Pancreas (tissue), 10 donors: ENCODE measurements at regions not wholly inside any gene's neighbourhood (a gene's known extent, or its start where the extent isn't known, plus 50 kb on each side); places are given as distances from the start of the nearest gene placed in this dataset.
"Not testable (repeated sequence)": the region's sequence is repeated elsewhere in the genome, so short reads cannot be mapped to it uniquely, and the experiment has no call there.

Experiments used
- ATAC-seq, 4 donors: fragments of 200-7000 bp; cut with Tn5 transposase; one replicate each; pipeline versions ENCODE4 v1.8.0 to v1.9.1; 2020; ENCODE audit warnings: mild to moderate bottlenecking in 4 of 4, moderate library complexity in 4 of 4
- DNase-seq, 6 donors: peaks; one replicate each; pipeline ENCODE4 v3.0.0-alpha.2; 2020
- FAIRE-seq: peaks from 2 replicates; lab custom pipeline; 2012; peaks lifted over from hg19 to GRCh38; lab: Jason Lieb, UNC
- H3K27ac ChIP-seq, 4 donors: fragments of 200-600 bp; sonication (generic); 1 replicate in 3 of 4; 2 replicates in 1 of 4; pipeline versions ENCODE4 v1.5.0 to v1.8.0; 2020
- H3K27me3 ChIP-seq, 4 donors: fragments of 200-600 bp; one replicate each; pipeline ENCODE4 v1.8.0; 2021
- H3K36me3 ChIP-seq, 3 donors: fragments of 200-600 bp; sonication (generic) in 1 of 3; one replicate each; pipeline versions ENCODE4 v1.5.0 to v1.8.0; 2020 to 2021
- H3K4me1 ChIP-seq, 3 donors: fragments of 200-600 bp; one replicate each; pipeline ENCODE4 v1.8.0; 2021
- H3K4me3 ChIP-seq, 4 donors: fragments of 200-600 bp; sonication (generic) in 2 of 4; one replicate each; pipeline versions ENCODE4 v1.5.0 to v1.8.0; 2020 to 2021
- H3K9me3 ChIP-seq, 4 donors: fragments of 200-600 bp; one replicate each; pipeline ENCODE4 v1.8.0; 2021
- WGBS, 2 donors: extraction: QIAGEN DNeasy Blood & Tissue Kit; methylation state at CpG; one replicate each; pipeline ENCODE4 v1.1.7; 2013; 5-methylcytosine and 5-hydroxymethylcytosine counted together
- intact Hi-C, 3 donors: fragments of 100-400 bp; cut with DNase I; formaldehyde crosslinking; loops; one replicate each; pipeline versions ENCODE4 v1.11.1 to v1.14.2; 2022
- TF ChIP-seq, protein P1 (sequence below), 4 donors: fragments of 200-600 bp; sonication (generic) in 3 of 4; IDR thresholded peaks; one replicate each; pipeline versions ENCODE4 v1.5.0 to v1.8.0; 2021; ENCODE audit warnings: antibody characterized with exemption in 4 of 4
- donor health status: healthy with polysubstance abuse.
- donor health status: DM: no; HTN: no; CAD: no; lungs with moderate emphysema.
- donor health status: DM: no; HTN: no; CAD: no.
- donor health status: control.
- donor health status: control.
- donor health status: Bipolar disorder and iron deficiency.
- donor health status: DM: yes; HTN: yes; CAD: no.
- donor health status: DM: no; HTN: no; CAD: no.
- donor health status: DM: no; HTN: no; CAD: no.
- donor health status: DM: yes; HTN: yes; CAD: no.

DNA sequence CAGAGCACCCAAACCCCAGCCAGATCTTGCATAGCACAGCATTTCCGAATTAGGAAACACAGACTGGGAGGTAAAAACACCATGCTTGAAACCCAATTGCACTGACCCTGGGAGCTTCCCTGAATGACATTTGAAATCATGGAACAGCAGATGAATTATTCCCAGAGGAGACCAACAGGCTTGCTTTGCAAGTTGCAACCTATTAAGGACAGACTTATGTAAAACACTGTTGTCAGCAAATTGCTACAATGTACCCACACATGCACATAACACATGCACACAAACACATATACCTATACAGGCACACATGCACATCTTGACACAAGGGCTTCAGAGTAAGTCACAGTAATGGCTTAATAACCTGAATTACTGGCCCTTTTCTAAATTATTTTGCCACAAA is 984.8 kb downstream of the DNAH5 start:
- intact Hi-C loops, result no loop called here
- no peaks in the 10 kb centered on the region for H3K27me3 ChIP-seq
- FAIRE-seq, result no peak
- no peak for ATAC-seq
- TF ChIP-seq, protein P1, sequence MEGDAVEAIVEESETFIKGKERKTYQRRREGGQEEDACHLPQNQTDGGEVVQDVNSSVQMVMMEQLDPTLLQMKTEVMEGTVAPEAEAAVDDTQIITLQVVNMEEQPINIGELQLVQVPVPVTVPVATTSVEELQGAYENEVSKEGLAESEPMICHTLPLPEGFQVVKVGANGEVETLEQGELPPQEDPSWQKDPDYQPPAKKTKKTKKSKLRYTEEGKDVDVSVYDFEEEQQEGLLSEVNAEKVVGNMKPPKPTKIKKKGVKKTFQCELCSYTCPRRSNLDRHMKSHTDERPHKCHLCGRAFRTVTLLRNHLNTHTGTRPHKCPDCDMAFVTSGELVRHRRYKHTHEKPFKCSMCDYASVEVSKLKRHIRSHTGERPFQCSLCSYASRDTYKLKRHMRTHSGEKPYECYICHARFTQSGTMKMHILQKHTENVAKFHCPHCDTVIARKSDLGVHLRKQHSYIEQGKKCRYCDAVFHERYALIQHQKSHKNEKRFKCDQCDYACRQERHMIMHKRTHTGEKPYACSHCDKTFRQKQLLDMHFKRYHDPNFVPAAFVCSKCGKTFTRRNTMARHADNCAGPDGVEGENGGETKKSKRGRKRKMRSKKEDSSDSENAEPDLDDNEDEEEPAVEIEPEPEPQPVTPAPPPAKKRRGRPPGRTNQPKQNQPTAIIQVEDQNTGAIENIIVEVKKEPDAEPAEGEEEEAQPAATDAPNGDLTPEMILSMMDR (IDR thresholded peaks at IDR 0.05), result no peak
- no peaks in the 10 kb centered on the region for H3K4me1 ChIP-seq
- no peak overlapping the region for H3K4me3 ChIP-seq
- H3K9me3 ChIP-seq, result no peaks in the 10 kb centered on the region
- H3K27ac ChIP-seq, result no peak overlapping the region
- WGBS, 2 donors, result 51 to 52% methylated on average over 1 of the region's 1 CpG
- DNase-seq, result no peak
- H3K36me3 ChIP-seq, result no peaks in the 10 kb centered on the region

DNA sequence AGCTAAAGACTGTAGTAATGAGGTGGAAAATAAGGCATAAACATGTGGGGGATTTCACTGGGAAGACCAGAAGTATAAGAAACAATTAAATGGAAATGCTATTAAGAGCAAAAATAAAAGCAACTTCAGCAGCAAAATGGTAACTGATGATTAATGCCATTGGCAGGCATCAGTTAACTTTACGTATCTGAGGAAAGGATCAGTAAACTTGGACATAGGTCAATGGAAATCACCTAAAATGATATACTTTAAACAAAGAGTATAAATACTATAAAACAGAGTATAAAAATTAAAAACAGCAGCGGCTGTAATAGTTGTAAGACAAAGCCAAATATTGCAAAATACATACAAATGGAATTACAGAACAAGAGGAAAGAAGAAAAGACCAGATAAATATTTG is 992.1 kb downstream of the DNAH5 start:
- FAIRE-seq (no peak), DNase-seq (no peak), ATAC-seq (no peak)
- intact Hi-C loops, result no loop called here
- Histone ChIP-seq H3K4me1 (no peaks in the 10 kb centered on the region), H3K27me3 (no peaks in the 10 kb centered on the region), H3K9me3 (no peaks in the 10 kb centered on the region), H3K36me3 (no peaks in the 10 kb centered on the region), H3K4me3 (no peak overlapping the region), H3K27ac (no peak overlapping the region)
- 34 to 43% methylated on average over 2 of the region's 2 CpGs for WGBS, 2 donors
- TF ChIP-seq, protein P1 (IDR thresholded peaks at IDR 0.05), result no peak

DNA sequence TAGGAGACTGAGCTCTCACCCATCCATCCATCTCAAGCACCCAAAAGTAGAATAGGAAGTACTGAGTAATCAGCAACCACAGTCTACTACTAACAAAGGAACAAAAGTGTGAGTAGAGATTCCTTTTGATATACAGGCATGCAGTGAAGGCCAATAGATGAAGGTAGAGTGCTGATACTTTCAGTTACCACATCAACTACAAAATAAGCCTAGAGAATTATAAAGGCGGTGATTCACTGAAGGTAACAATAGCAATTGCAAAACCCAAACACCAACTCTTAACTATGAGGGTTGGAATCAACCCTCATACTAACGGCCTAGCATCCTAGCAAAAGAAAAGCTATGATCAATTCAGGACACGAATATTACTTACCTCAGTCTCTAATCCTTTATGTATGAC is 992.6 kb downstream of the DNAH5 start:
- H3K9me3 ChIP-seq, result no peaks in the 10 kb centered on the region
- no peak for FAIRE-seq
- no peaks in the 10 kb centered on the region for H3K4me1 ChIP-seq
- H3K36me3 ChIP-seq, result no peaks in the 10 kb centered on the region
- no peak for ATAC-seq
- TF ChIP-seq, protein P1 (IDR thresholded peaks at IDR 0.05), result no peak
- no peak for DNase-seq
- H3K27me3 ChIP-seq, result no peaks in the 10 kb centered on the region
- no peak overlapping the region for H3K4me3 ChIP-seq
- WGBS, 2 donors, result 67 to 74% methylated on average over 3 of the region's 3 CpGs
- H3K27ac ChIP-seq, result no peak overlapping the region
- intact Hi-C loops, result no loop called here

DNA sequence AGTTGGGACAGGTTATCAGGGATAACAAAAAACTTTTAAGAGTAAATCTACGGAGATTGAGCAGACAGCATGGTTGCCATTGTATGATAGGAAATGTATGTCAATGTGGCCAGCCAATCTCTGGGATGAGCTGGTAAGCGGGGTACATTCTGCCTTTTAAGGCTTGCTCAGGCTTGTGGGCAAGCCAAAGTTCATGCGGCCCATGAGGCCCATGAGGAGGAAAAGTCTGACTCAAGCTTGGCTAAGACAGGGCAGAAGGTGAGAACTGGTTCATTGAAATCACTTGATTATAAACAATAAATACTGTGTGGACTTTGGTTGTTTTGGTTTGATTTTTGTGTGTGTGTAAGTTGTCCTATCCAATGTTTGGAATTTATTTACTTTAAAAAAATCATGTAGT is 997.1 kb downstream of the DNAH5 start:
- WGBS, 2 donors, result 70 to 71% methylated on average over 3 of the region's 3 CpGs
- no peaks in the 10 kb centered on the region for H3K4me1 ChIP-seq
- no peaks in the 10 kb centered on the region for H3K36me3 ChIP-seq
- FAIRE-seq, result no peak
- no peak for DNase-seq
- no peaks in the 10 kb centered on the region for H3K27me3 ChIP-seq
- intact Hi-C loops, result no loop called here
- no peak overlapping the region for H3K4me3 ChIP-seq
- no peak overlapping the region for H3K27ac ChIP-seq
- no peak for ATAC-seq
- TF ChIP-seq, protein P1 (IDR thresholded peaks at IDR 0.05), result no peak
- no peaks in the 10 kb centered on the region for H3K9me3 ChIP-seq

DNA sequence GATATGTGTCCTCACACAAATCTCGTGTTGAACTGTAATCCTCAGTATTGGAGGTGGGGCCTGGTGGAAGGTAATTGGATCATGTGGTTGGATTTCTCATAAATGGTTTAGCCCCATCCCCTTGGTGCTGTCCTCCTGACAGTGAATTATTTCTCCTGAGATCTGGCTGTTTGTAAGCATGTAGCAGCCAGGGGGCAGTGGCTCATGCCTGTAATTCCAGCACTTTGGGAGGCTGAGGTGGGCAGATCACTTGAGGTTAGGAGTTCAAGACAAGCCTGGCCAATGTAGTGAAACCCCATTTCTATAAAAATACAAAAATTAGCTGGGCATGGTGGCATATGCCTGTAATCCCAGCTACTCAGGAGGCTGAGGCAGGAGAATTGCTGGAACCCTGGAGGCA is 999.0 kb downstream of the DNAH5 start:
- H3K27ac ChIP-seq, H3K4me1 ChIP-seq, FAIRE-seq, H3K4me3 ChIP-seq, intact Hi-C loops, H3K36me3 ChIP-seq, DNase-seq, H3K27me3 ChIP-seq, ATAC-seq, H3K9me3 ChIP-seq: not testable (repeated sequence)
- 28 to 38% methylated on average over 1 of the region's 1 CpG for WGBS, 2 donors

DNA sequence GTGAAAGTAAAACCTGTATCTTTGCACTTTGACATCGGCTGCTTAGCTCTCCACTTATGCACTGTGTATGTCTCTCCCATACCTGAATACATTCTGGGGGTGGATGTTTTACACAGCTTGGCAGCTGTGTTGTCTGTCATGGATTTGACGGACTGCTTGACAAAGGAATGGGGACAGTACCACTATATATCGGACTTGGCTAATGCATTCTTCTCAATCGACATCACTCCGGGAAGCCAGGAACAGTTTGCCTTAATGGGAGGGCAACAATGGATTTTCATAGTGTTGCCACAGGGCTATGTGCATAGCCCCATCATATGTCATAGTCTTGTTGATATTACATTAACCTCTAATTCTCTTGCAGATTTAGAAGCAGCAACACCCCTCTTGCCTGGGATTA is 1008.3 kb downstream of the DNAH5 start:
- 71 to 80% methylated on average over 5 of the region's 5 CpGs for WGBS, 2 donors
- Histone ChIP-seq H3K27me3 (no peaks in the 10 kb centered on the region), H3K36me3 (no peaks in the 10 kb centered on the region), H3K9me3 (no peaks in the 10 kb centered on the region), H3K4me1 (no peaks in the 10 kb centered on the region), H3K4me3 (no peak overlapping the region), H3K27ac (no peak overlapping the region)
- intact Hi-C loops, result no loop called here
- ATAC-seq (no peak), FAIRE-seq (no peak), DNase-seq (no peak)
- TF ChIP-seq, protein P1 (IDR thresholded peaks at IDR 0.05), result no peak
